SK-N-MC (cell line): ENCODE measurements at regions not wholly inside any gene's neighbourhood (a gene's known extent, or its start where the extent isn't known, plus 50 kb on each side); places are given as distances from the start of the nearest gene placed in this dataset.

Experiments
- EZH2 ChIP-seq: fragments of 200-600 bp; sonication (generic); IDR thresholded peaks from one replicate; pipeline ENCODE4 v1.6.1; 2017; ENCODE audit warnings: antibody characterized with exemption
- POLR2AphosphoS5 ChIP-seq: IDR thresholded peaks from 2 replicates; pipeline ENCODE4 v1.6.1; 2012; ENCODE audit warnings: mild to moderate bottlenecking, low read depth, low read length, borderline replicate concordance

- TF ChIP-seq EZH2 (no peak), POLR2AphosphoS5 (no peak)
Observed at GRCh38 chr14:47919997-47920396, 244.6 kb upstream of the MDGA2 start.
